DOHH2 (cell line): ENCODE measurements at regions not wholly inside any gene's neighbourhood (a gene's known extent, or its start where the extent isn't known, plus 50 kb on each side); places are given as distances from the start of the nearest gene placed in this dataset.

Experiments used
- H3F3A ChIP-seq: fragments of 200-600 bp; sonication (generic), shearing (Covaris generic); 2 replicates; pipeline ENCODE4 v1.6.0; 2016; ENCODE audit warnings: antibody characterized with exemption, mild to moderate bottlenecking; ENCODE audit not compliant: control insufficient read depth, insufficient read depth
- H3K27ac ChIP-seq: fragments of 200-600 bp; sonication (generic); 2 replicates; pipeline ENCODE4 v1.5.1; 2014; ENCODE audit warnings: low read depth, mild to moderate bottlenecking, low read length, moderate library complexity
- H3K27me3 ChIP-seq: fragments of 200-600 bp; sonication (generic); 2 replicates; pipeline ENCODE4 v1.6.1; 2014; ENCODE audit warnings: mild to moderate bottlenecking, low read length, mixed read lengths; ENCODE audit not compliant: control insufficient read depth
- H3K36me3 ChIP-seq: fragments of 200-600 bp; sonication (generic); 2 replicates; pipeline ENCODE4 v1.6.1; 2014; ENCODE audit warnings: mild to moderate bottlenecking, low read length, moderate library complexity, mixed read lengths; ENCODE audit not compliant: control insufficient read depth
- H3K4me1 ChIP-seq: fragments of 200-600 bp; sonication (generic); 2 replicates; pipeline ENCODE4 v1.6.1; 2014; ENCODE audit warnings: mild to moderate bottlenecking, low read length, mixed read lengths; ENCODE audit not compliant: control insufficient read depth
- H3K4me2 ChIP-seq: fragments of 200-600 bp; sonication (generic); 2 replicates; pipeline ENCODE4 v1.6.0; 2014; ENCODE audit warnings: mild to moderate bottlenecking, low read length, moderate library complexity
- H3K4me3 ChIP-seq: fragments of 200-600 bp; sonication (generic); 2 replicates; pipeline ENCODE4 v1.5.1; 2014; ENCODE audit warnings: mild to moderate bottlenecking, low read length, mixed read lengths
- H3K79me2 ChIP-seq: fragments of 200-600 bp; sonication (generic); 2 replicates; pipeline ENCODE4 v1.6.1; 2014; ENCODE audit warnings: mild to moderate bottlenecking, low read length, mixed read lengths; ENCODE audit not compliant: control insufficient read depth
- H3K9me2 ChIP-seq: fragments of 200-600 bp; sonication (generic); replicated peaks from 2 replicates; pipeline ENCODE4 v1.6.1; 2014; ENCODE audit warnings: mild to moderate bottlenecking, low read length, mixed read lengths; ENCODE audit not compliant: control insufficient read depth
- H3K9me3 ChIP-seq: fragments of 200-600 bp; sonication (generic); 2 replicates; pipeline ENCODE4 v1.6.1; 2014; ENCODE audit warnings: antibody characterized with exemption, low read length, mixed read lengths; ENCODE audit not compliant: control insufficient read depth, insufficient read depth
- H4K20me1 ChIP-seq: fragments of 200-600 bp; sonication (generic); 2 replicates; pipeline ENCODE4 v1.6.0; 2014; ENCODE audit warnings: low read depth, mild to moderate bottlenecking, antibody characterized with exemption, low read length, moderate library complexity; ENCODE audit not compliant: control insufficient read depth, insufficient read depth
- CTCF ChIP-seq: fragments of 200-600 bp; sonication (generic); IDR thresholded peaks from one replicate; pipeline ENCODE4 v1.5.1; 2014; ENCODE audit warnings: antibody characterized with exemption, mild to moderate bottlenecking, low read depth, low read length; ENCODE audit not compliant: poor library complexity, severe bottlenecking
- EZH2phosphoT487 ChIP-seq: fragments of 200-600 bp; sonication (generic); IDR thresholded peaks from 2 replicates; pipeline ENCODE4 v1.6.1; 2017; ENCODE audit warnings: borderline replicate concordance, mild to moderate bottlenecking, antibody characterized with exemption, low read length, moderate library complexity, mixed read lengths

DNA sequence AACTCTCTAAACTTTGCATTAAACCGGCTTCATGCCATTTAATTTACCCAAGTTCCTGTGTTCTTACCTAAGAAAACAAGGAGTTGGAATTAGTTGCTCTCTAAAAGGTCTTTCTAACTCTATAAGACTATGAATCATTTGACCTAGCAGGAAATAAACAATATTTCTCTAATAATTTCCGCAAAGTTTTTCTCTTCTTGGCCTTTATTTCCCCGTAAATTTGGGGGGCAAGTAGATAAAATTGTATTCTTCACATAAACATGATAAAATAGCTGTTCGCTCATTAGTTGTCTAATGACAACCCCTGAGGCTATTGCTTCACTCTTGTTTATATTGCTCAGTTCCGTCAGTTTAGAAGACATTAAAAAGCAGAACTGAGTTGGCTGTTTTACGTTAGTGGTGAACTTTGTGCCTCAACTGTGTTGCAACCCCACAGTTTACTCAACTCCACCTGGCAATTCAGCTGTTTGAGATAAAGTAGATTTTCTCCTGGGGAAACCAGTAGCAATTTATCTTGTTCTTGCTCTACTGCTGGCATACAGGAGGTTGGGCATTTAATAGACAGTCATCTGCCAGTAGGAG is 74.7 kb downstream of the BTG1 start:
- Histone ChIP-seq H3K36me3 (no peaks in the 10 kb centered on the region), H3K4me1 (peaks cover 13% of the 10 kb centered on the region), H3F3A (no peaks in the 10 kb centered on the region), H3K27ac (no peak overlapping the region), H4K20me1 (no peaks in the 10 kb centered on the region), H3K79me2 (no peaks in the 10 kb centered on the region), H3K4me3 (no peak overlapping the region), H3K4me2 (no peak overlapping the region), H3K9me3 (no peaks in the 10 kb centered on the region), H3K9me2 (no peaks in the 10 kb centered on the region), H3K27me3 (no peaks in the 10 kb centered on the region)
- TF ChIP-seq CTCF = no peak
- no peak for TF ChIP-seq EZH2phosphoT487

- H3K9me2 ChIP-seq = no peaks in the 10 kb centered on the region
- no peaks in the 10 kb centered on the region for H4K20me1 ChIP-seq
- H3K27ac ChIP-seq = no peak overlapping the region
- H3K4me3 ChIP-seq = no peak overlapping the region
- TF ChIP-seq CTCF (no peak), EZH2phosphoT487 (no peak)
- H3K4me2 ChIP-seq = no peak overlapping the region
- H3K9me3 ChIP-seq = no peaks in the 10 kb centered on the region
- H3K27me3 ChIP-seq = no peaks in the 10 kb centered on the region
- H3K36me3 ChIP-seq = no peaks in the 10 kb centered on the region
- H3K4me1 ChIP-seq = peaks cover 6% of the 10 kb centered on the region
- H3K79me2 ChIP-seq = no peaks in the 10 kb centered on the region
- H3F3A ChIP-seq = no peaks in the 10 kb centered on the region
These were observed 75.4 kb downstream of the BTG1 start for GRCh38 chr12:92070054-92070863.

- Histone ChIP-seq H3F3A (no peaks in the 10 kb centered on the region), H3K9me2 (no peaks in the 10 kb centered on the region), H4K20me1 (no peaks in the 10 kb centered on the region), H3K4me1 (no peaks in the 10 kb centered on the region), H3K79me2 (no peaks in the 10 kb centered on the region), H3K4me3 (no peak overlapping the region), H3K27ac (no peak overlapping the region), H3K9me3 (no peaks in the 10 kb centered on the region), H3K4me2 (no peak overlapping the region), H3K27me3 (no peaks in the 10 kb centered on the region), H3K36me3 (no peaks in the 10 kb centered on the region)
- TF ChIP-seq CTCF = no peak
- TF ChIP-seq EZH2phosphoT487 = no peak
These were observed 77.2 kb downstream of the BTG1 start for GRCh38 chr12:92068459-92068858.
